ENCODE measurements at regions not wholly inside any gene's neighbourhood (a gene's known extent, or its start where the extent isn't known, plus 50 kb on each side); places are given as distances from the start of the nearest gene placed in this dataset.

GRCh38 chr5:114957384-114957783 is 212.3 kb downstream of the TRIM36 start:
- no peak overlapping the region for H3K4me3 ChIP-seq (ENCODE audit: control insufficient read depth, low read depth, low read length)
- no peak for DNase-seq (ENCODE audit: low read depth)
- TF ChIP-seq CTCF (conservative IDR thresholded peaks at IDR 0.05; ENCODE audit: control insufficient read depth, insufficient read depth, low read depth, low read length): no peak

GRCh38 chr5:114953565-114953964 is 216.1 kb downstream of the TRIM36 start:
- no peak for TF ChIP-seq CTCF (conservative IDR thresholded peaks at IDR 0.05; ENCODE audit: control insufficient read depth, insufficient read depth, low read depth, low read length)
- DNase-seq (ENCODE audit: low read depth): no peak

GRCh38 chr5:114952876-114953275 is 216.8 kb downstream of the TRIM36 start:
- no peak for DNase-seq (ENCODE audit: low read depth)
- TF ChIP-seq CTCF (conservative IDR thresholded peaks at IDR 0.05; ENCODE audit: control insufficient read depth, insufficient read depth, low read depth, low read length): no peak
- H3K4me3 ChIP-seq (ENCODE audit: control insufficient read depth, low read depth, low read length): no peak overlapping the region

More at GRCh38 chr5:114953565-114953964, 216.1 kb downstream of the TRIM36 start:
- no peak overlapping the region for H3K4me3 ChIP-seq (ENCODE audit: control insufficient read depth, low read depth, low read length)

- H3K4me3 ChIP-seq (ENCODE audit: control insufficient read depth, low read depth, low read length): no peak overlapping the region
- TF ChIP-seq CTCF (conservative IDR thresholded peaks at IDR 0.05; ENCODE audit: control insufficient read depth, insufficient read depth, low read depth, low read length): no peak
- no peak for DNase-seq (ENCODE audit: low read depth)
Measured at GRCh38 chr5:114949756-114950155, 220.0 kb downstream of the TRIM36 start.

- no peak for DNase-seq (ENCODE audit: low read depth)
- H3K4me3 ChIP-seq (ENCODE audit: control insufficient read depth, low read depth, low read length): no peak overlapping the region
- TF ChIP-seq CTCF (conservative IDR thresholded peaks at IDR 0.05; ENCODE audit: control insufficient read depth, insufficient read depth, low read depth, low read length): no peak
Measured at GRCh38 chr5:114948986-114949621, 220.6 kb downstream of the TRIM36 start.

- DNase-seq (ENCODE audit: low read depth): no peak
- no peak for TF ChIP-seq CTCF (conservative IDR thresholded peaks at IDR 0.05; ENCODE audit: control insufficient read depth, insufficient read depth, low read depth, low read length)
- H3K4me3 ChIP-seq (ENCODE audit: control insufficient read depth, low read depth, low read length): no peak overlapping the region
Measured at GRCh38 chr5:114948363-114948762, 221.3 kb downstream of the TRIM36 start.

- DNase-seq (ENCODE audit: low read depth): no peak
- no peak for TF ChIP-seq CTCF (conservative IDR thresholded peaks at IDR 0.05; ENCODE audit: control insufficient read depth, insufficient read depth, low read depth, low read length)
- no peak overlapping the region for H3K4me3 ChIP-seq (ENCODE audit: control insufficient read depth, low read depth, low read length)
Measured at GRCh38 chr5:114940709-114941108, 229.0 kb downstream of the TRIM36 start.

All from fibroblast of mammary gland (primary cell).